ENCODE measurements at regions not wholly inside any gene's neighbourhood (a gene's known extent, or its start where the extent isn't known, plus 50 kb on each side); places are given as distances from the start of the nearest gene placed in this dataset.

DNA sequence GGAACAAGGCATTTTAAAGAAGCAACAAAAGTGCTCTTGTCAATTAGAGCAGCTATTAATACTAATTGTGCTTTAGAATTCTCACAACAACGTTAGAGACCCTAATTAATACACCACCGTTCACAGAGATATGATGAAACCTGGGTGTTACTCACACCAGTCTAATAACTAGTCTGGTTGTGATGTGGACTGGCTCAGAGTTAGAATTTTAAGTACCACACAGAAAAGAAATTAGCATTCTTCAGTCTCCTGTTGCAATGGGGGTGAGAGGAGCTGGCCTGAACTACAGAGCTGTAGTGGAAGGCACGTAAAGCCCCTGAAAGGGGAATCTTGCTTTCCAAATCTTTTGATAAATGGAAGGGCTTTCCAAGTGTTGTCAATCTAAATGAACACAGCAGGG is 240.8 kb upstream of the TOX3 start:
- Histone ChIP-seq H3K14ac (ENCODE audit: insufficient read length) (no peak overlapping the region), H2BK120ac (replicated peaks; ENCODE audit: low read depth, low read length) (no peak overlapping the region), H4K8ac (ENCODE audit: extremely low read depth, insufficient read depth, low read length) (no peak overlapping the region), H3K79me1 (ENCODE audit: low read depth, low read length) (no peaks in the 10 kb centered on the region), H2AFZ (ENCODE audit: low read length) (no peak overlapping the region; the same call in 1 of the 2 replicates), H3K4me1 (replicated peaks in 1 of 4; ENCODE audit: control insufficient read depth in 3 of 4, insufficient read depth in 4 of 4, low read length in 3 of 4) (no peaks in the 10 kb centered on the region), H3K9me3 (ENCODE audit: insufficient read depth in 2 of 2, low read depth in 1 of 2, low read length in 1 of 2) (no peaks in the 10 kb centered on the region; a peak in 1 of 4 replicates), H3K56ac (replicated peaks; ENCODE audit: insufficient read length, low read depth, low read length) (no peak overlapping the region), H3K18ac (ENCODE audit: extremely low read depth, low read length) (no peak overlapping the region), H4K91ac (replicated peaks; ENCODE audit: insufficient read length, low read length) (no peak overlapping the region), H3K79me2 (ENCODE audit: control insufficient read depth in 1 of 2, insufficient read depth in 2 of 2, low read length in 2 of 2) (no peaks in the 10 kb centered on the region), H3K4me2 (ENCODE audit: insufficient read depth in 1 of 2, low read depth in 2 of 2, low read length in 2 of 2) (no peak overlapping the region), H3K23me2 (ENCODE audit: low read depth, low read length) (no peaks in the 10 kb centered on the region), H2BK12ac (ENCODE audit: low read depth, low read length) (no peak overlapping the region), H3K27me3 (replicated peaks in 1 of 4; ENCODE audit: control insufficient read depth in 3 of 4, extremely low read depth in 1 of 4, insufficient read depth in 3 of 4, low read length in 3 of 4) (no peaks in the 10 kb centered on the region), H3K9ac (replicated peaks in 1 of 4; ENCODE audit: extremely low read depth in 1 of 4, low read depth in 3 of 4, low read length in 3 of 4) (no peak overlapping the region), H2AK5ac (ENCODE audit: low read depth, low read length) (no peak overlapping the region), H3K23ac (ENCODE audit: insufficient read length) (no peak overlapping the region), H3K4me3 (ENCODE audit: extremely low read depth in 1 of 4, insufficient read depth in 2 of 4, low read depth in 3 of 4, low read length in 4 of 4) (no peak overlapping the region), H2BK5ac (ENCODE audit: low read depth, low read length) (no peak overlapping the region), H4K20me1 (replicated peaks in 1 of 2; ENCODE audit: control insufficient read depth in 1 of 2, insufficient read depth in 2 of 2, low read length in 2 of 2) (no peaks in the 10 kb centered on the region), H2BK15ac (ENCODE audit: low read length) (no peak overlapping the region), H3K4ac (replicated peaks; ENCODE audit: insufficient read length, low read depth, low read length) (no peak overlapping the region), H3K27ac (ENCODE audit: low read depth, low read length) (no peak overlapping the region), H4K5ac (ENCODE audit: insufficient read length, low read depth, low read length) (no peak overlapping the region), H2BK20ac (ENCODE audit: low read length) (no peak overlapping the region), H3K36me3 (ENCODE audit: control insufficient read depth in 2 of 4, insufficient read depth in 4 of 4, low read length in 3 of 4) (no peaks in the 10 kb centered on the region)
- FAIRE-seq = no peak
- CTCF ChIA-PET (ENCODE audit: partially characterized antibody) = no interaction called here
- DNase-seq (ENCODE audit: low read depth in 1 of 2, low spot score in 2 of 2) = no peak
- WGBS, 2 experiments (ENCODE audit: extremely low coverage in 1 of 2, insufficient coverage in 1 of 2, insufficient read length in 1 of 2, insufficient replicate concordance in 2 of 2, low coverage in 1 of 2, low lambda C conversion rate in 2 of 2, missing lambda C conversion rate in 1 of 2) = 88% methylated on average over 3 of the region's 3 CpGs; no CpG with 5 or more reads in 1 of the 2 experiments
- POLR2A ChIA-PET (ENCODE audit: partially characterized antibody) = no interaction called here
- TF ChIP-seq KDM4A (IDR thresholded peaks at IDR 0.05; ENCODE audit: low read depth, low read length, severe bottlenecking) = no peak
